GM23338 (cell line): ENCODE measurements at regions not wholly inside any gene's neighbourhood (a gene's known extent, or its start where the extent isn't known, plus 50 kb on each side); places are given as distances from the start of the nearest gene placed in this dataset.

ENCODE experiments used
- ATAC-seq: fragments of 200-7000 bp; cut with Tn5 transposase; 3 replicates; pipeline ENCODE4 v1.9.1; 2020
- DNase-seq: peaks from one replicate; pipeline ENCODE4 v3.0.0-alpha.2; 2015; ENCODE audit warnings: low spot score
- H2AFZ ChIP-seq: fragments of 200-600 bp; sonication (generic); 2 replicates; pipeline ENCODE4 v1.8.0; 2016; ENCODE audit warnings: antibody characterized with exemption, mild to moderate bottlenecking, moderate library complexity
- H3F3A ChIP-seq: fragments of 200-600 bp; sonication (generic); replicated peaks from 2 replicates; pipeline ENCODE4 v1.8.0; 2017; ENCODE audit warnings: antibody characterized with exemption, mixed run types, low read depth
- H3K27ac ChIP-seq: fragments of 200-600 bp; sonication (generic); 2 replicates; pipeline ENCODE4 v1.6.1; 2016; ENCODE audit warnings: low read depth
- H3K27me3 ChIP-seq: fragments of 200-600 bp; sonication (generic); 2 replicates; pipeline ENCODE4 v1.8.0; 2016; ENCODE audit warnings: mild to moderate bottlenecking, mixed run types, moderate library complexity; ENCODE audit not compliant: insufficient read depth
- H3K36me3 ChIP-seq: fragments of 200-600 bp; sonication (generic); 2 replicates; pipeline ENCODE4 v1.8.0; 2016; ENCODE audit warnings: mild to moderate bottlenecking; ENCODE audit not compliant: insufficient read depth
- H3K4me1 ChIP-seq: fragments of 200-600 bp; sonication (generic); 2 replicates; pipeline ENCODE4 v1.8.0; 2016; ENCODE audit warnings: mild to moderate bottlenecking, moderate library complexity; ENCODE audit not compliant: insufficient read depth
- H3K4me2 ChIP-seq: fragments of 200-600 bp; sonication (generic); 2 replicates; pipeline ENCODE4 v1.7.1; 2017; ENCODE audit warnings: mixed run types
- H3K4me3 ChIP-seq: fragments of 200-600 bp; sonication (generic); 2 replicates; pipeline ENCODE4 v1.6.1; 2016; ENCODE audit warnings: mixed run types
- H3K79me2 ChIP-seq: fragments of 200-600 bp; sonication (generic); replicated peaks from 2 replicates; pipeline ENCODE4 v1.8.0; 2017; ENCODE audit warnings: mild to moderate bottlenecking; ENCODE audit not compliant: insufficient read depth
- H3K9me2 ChIP-seq: fragments of 200-600 bp; sonication (generic); 2 replicates; pipeline ENCODE4 v1.8.0; 2017; ENCODE audit not compliant: insufficient read depth
- H4K20me1 ChIP-seq: fragments of 200-600 bp; sonication (generic); replicated peaks from 2 replicates; pipeline ENCODE4 v1.8.0; 2017; ENCODE audit warnings: mild to moderate bottlenecking; ENCODE audit not compliant: insufficient read depth
- H3K27ac Mint-ChIP-seq: 2 replicates; pipeline ENCODE4 v1.8.0; 2020; ENCODE audit warnings: inconsistent platforms, mild to moderate bottlenecking, moderate library complexity, mixed read lengths
- H3K27me3 Mint-ChIP-seq: 3 replicates; pipeline ENCODE4 v1.8.0; 2022; ENCODE audit warnings: low read depth, mild to moderate bottlenecking, moderate library complexity, mixed read lengths, inconsistent platforms; ENCODE audit not compliant: insufficient read depth, poor library complexity
- H3K36me3 Mint-ChIP-seq: 3 replicates; pipeline ENCODE4 v1.8.0; 2021; ENCODE audit warnings: low read depth, mild to moderate bottlenecking, inconsistent platforms, moderate library complexity, mixed read lengths
- H3K4me1 Mint-ChIP-seq: 3 replicates; pipeline ENCODE4 v1.8.0; 2020; ENCODE audit warnings: mild to moderate bottlenecking, inconsistent platforms, mixed read lengths
- H3K4me3 Mint-ChIP-seq: 3 replicates; pipeline ENCODE4 v1.8.0; 2021; ENCODE audit warnings: moderate library complexity, mild to moderate bottlenecking, inconsistent platforms, mixed read lengths
- H3K9me3 Mint-ChIP-seq: 3 replicates; pipeline ENCODE4 v1.8.0; 2020; ENCODE audit warnings: moderate library complexity, mild to moderate bottlenecking, inconsistent platforms, mixed read lengths
- CREB1 ChIP-seq: fragments of 250-450 bp; sonication (Bioruptor Pico); IDR thresholded peaks from 2 replicates; pipeline ENCODE4 v1.5.0; 2020; ENCODE audit warnings: low read depth, mild to moderate bottlenecking, moderate library complexity
- EZH2 ChIP-seq: fragments of 200-600 bp; sonication (generic); IDR thresholded peaks from one replicate; pipeline ENCODE4 v1.8.0; 2017; ENCODE audit warnings: antibody characterized with exemption, mild to moderate bottlenecking, low read depth; ENCODE audit not compliant: unreplicated experiment
- EZH2phosphoT487 ChIP-seq: fragments of 200-600 bp; sonication (generic); IDR thresholded peaks from one replicate; pipeline ENCODE4 v1.8.1; 2018; ENCODE audit warnings: antibody characterized with exemption; ENCODE audit not compliant: unreplicated experiment
- JUNB ChIP-seq: IDR thresholded peaks from one replicate; pipeline ENCODE4 v1.6.1; 2016; ENCODE audit warnings: antibody characterized with exemption; ENCODE audit not compliant: unreplicated experiment
- NANOG ChIP-seq: IDR thresholded peaks from 2 replicates; pipeline ENCODE4 v1.6.1; 2016; ENCODE audit warnings: antibody characterized with exemption, borderline replicate concordance
- POLR2AphosphoS5 ChIP-seq: IDR thresholded peaks from 2 replicates; pipeline ENCODE4 v1.6.1; 2016; ENCODE audit warnings: antibody characterized with exemption, low read depth
- STAT1 ChIP-seq: IDR thresholded peaks from one replicate; pipeline ENCODE4 v1.6.1; 2016; ENCODE audit warnings: antibody characterized with exemption; ENCODE audit not compliant: unreplicated experiment
- ZNF114 ChIP-seq: fragments of 250-450 bp; sonication (Bioruptor Pico); IDR thresholded peaks from 2 replicates; pipeline ENCODE4 v1.5.0; 2020; ENCODE audit warnings: mild to moderate bottlenecking, moderate library complexity
- ZNF331 ChIP-seq: fragments of 250-450 bp; sonication (Bioruptor Pico); IDR thresholded peaks from 2 replicates; pipeline ENCODE4 v1.5.0; 2020; ENCODE audit warnings: low read depth, mild to moderate bottlenecking, moderate library complexity
- TF ChIP-seq, protein P1 (sequence below): IDR thresholded peaks from one replicate; pipeline ENCODE4 v1.6.1; 2018; ENCODE audit warnings: antibody characterized with exemption; ENCODE audit not compliant: unreplicated experiment
- TF ChIP-seq, protein P2 (sequence below): IDR thresholded peaks from 2 replicates; pipeline ENCODE4 v1.6.1; 2016; ENCODE audit warnings: antibody characterized with exemption
- TF ChIP-seq, protein P3 (sequence below): fragments of 250-450 bp; sonication (Bioruptor Pico); IDR thresholded peaks from 2 replicates; pipeline ENCODE4 v1.5.0; 2020; ENCODE audit warnings: mild to moderate bottlenecking, moderate library complexity
- TF ChIP-seq, protein P4 (sequence below), 2 experiments: fragments of 200-600 bp in 1 of 2; sonication (generic) in 1 of 2; conservative IDR thresholded peaks; 2 replicates each; pipeline versions ENCODE4 v1.5.1 to v1.6.1; 2016 to 2017; ENCODE audit warnings: antibody characterized with exemption in 2 of 2, low read depth in 2 of 2, mild to moderate bottlenecking in 2 of 2, moderate library complexity in 1 of 2

DNA sequence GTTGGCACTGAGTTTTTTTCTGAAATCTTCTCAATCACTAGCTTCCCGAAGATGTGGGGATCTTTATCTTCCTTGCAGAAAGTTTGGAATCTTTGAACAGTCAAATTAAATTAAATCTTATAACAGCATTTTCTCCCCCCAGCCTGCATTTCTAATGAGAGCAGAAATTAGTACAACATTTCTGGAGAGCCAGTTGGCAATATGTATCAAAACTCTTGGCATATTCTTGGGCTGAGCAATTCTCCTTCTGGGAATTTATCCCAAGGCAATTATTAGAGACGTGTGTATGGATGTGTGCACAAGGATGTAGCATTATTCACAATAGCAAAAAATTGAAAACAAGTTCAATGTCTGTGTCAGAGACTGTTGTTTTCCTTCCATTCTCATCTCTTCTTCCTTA, 159.5 kb downstream of the OLFM4 start:
- Mint-ChIP-seq H3K27ac (no peak overlapping the region), H3K4me3 (no peak overlapping the region), H3K36me3 (no peaks in the 10 kb centered on the region), H3K4me1 (peaks cover 7% of the 10 kb centered on the region), H3K9me3 (peaks cover 4% of the 10 kb centered on the region; the same call in 1 of the 3 replicates), H3K27me3 (no peaks in the 10 kb centered on the region)
- no peaks in the 10 kb centered on the region for H3K4me1 ChIP-seq
- no peaks in the 10 kb centered on the region for H3K79me2 ChIP-seq
- no peak overlapping the region for H3K27ac ChIP-seq
- no peak overlapping the region for H3K4me3 ChIP-seq
- no peak overlapping the region for H2AFZ ChIP-seq
- no peak overlapping the region for H3K4me2 ChIP-seq
- H3F3A ChIP-seq, result no peaks in the 10 kb centered on the region
- H3K9me2 ChIP-seq, result peaks cover 7% of the 10 kb centered on the region
- no peaks in the 10 kb centered on the region for H3K36me3 ChIP-seq
- ATAC-seq (no peak), DNase-seq (no peak)
- no peaks in the 10 kb centered on the region for H4K20me1 ChIP-seq
- TF ChIP-seq ZNF331 (CRISPR knock-in tag) (no peak), EZH2 (no peak), ZNF114 (CRISPR knock-in tag) (no peak), POLR2AphosphoS5 (no peak), NANOG (no peak), JUNB (no peak), CREB1 (CRISPR knock-in tag) (no peak), STAT1 (no peak), EZH2phosphoT487 (no peak)
- TF ChIP-seq, protein P1, sequence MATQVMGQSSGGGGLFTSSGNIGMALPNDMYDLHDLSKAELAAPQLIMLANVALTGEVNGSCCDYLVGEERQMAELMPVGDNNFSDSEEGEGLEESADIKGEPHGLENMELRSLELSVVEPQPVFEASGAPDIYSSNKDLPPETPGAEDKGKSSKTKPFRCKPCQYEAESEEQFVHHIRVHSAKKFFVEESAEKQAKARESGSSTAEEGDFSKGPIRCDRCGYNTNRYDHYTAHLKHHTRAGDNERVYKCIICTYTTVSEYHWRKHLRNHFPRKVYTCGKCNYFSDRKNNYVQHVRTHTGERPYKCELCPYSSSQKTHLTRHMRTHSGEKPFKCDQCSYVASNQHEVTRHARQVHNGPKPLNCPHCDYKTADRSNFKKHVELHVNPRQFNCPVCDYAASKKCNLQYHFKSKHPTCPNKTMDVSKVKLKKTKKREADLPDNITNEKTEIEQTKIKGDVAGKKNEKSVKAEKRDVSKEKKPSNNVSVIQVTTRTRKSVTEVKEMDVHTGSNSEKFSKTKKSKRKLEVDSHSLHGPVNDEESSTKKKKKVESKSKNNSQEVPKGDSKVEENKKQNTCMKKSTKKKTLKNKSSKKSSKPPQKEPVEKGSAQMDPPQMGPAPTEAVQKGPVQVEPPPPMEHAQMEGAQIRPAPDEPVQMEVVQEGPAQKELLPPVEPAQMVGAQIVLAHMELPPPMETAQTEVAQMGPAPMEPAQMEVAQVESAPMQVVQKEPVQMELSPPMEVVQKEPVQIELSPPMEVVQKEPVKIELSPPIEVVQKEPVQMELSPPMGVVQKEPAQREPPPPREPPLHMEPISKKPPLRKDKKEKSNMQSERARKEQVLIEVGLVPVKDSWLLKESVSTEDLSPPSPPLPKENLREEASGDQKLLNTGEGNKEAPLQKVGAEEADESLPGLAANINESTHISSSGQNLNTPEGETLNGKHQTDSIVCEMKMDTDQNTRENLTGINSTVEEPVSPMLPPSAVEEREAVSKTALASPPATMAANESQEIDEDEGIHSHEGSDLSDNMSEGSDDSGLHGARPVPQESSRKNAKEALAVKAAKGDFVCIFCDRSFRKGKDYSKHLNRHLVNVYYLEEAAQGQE, result no peak
- TF ChIP-seq, protein P2, sequence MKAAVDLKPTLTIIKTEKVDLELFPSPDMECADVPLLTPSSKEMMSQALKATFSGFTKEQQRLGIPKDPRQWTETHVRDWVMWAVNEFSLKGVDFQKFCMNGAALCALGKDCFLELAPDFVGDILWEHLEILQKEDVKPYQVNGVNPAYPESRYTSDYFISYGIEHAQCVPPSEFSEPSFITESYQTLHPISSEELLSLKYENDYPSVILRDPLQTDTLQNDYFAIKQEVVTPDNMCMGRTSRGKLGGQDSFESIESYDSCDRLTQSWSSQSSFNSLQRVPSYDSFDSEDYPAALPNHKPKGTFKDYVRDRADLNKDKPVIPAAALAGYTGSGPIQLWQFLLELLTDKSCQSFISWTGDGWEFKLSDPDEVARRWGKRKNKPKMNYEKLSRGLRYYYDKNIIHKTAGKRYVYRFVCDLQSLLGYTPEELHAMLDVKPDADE, result no peak
- TF ChIP-seq, protein P3, sequence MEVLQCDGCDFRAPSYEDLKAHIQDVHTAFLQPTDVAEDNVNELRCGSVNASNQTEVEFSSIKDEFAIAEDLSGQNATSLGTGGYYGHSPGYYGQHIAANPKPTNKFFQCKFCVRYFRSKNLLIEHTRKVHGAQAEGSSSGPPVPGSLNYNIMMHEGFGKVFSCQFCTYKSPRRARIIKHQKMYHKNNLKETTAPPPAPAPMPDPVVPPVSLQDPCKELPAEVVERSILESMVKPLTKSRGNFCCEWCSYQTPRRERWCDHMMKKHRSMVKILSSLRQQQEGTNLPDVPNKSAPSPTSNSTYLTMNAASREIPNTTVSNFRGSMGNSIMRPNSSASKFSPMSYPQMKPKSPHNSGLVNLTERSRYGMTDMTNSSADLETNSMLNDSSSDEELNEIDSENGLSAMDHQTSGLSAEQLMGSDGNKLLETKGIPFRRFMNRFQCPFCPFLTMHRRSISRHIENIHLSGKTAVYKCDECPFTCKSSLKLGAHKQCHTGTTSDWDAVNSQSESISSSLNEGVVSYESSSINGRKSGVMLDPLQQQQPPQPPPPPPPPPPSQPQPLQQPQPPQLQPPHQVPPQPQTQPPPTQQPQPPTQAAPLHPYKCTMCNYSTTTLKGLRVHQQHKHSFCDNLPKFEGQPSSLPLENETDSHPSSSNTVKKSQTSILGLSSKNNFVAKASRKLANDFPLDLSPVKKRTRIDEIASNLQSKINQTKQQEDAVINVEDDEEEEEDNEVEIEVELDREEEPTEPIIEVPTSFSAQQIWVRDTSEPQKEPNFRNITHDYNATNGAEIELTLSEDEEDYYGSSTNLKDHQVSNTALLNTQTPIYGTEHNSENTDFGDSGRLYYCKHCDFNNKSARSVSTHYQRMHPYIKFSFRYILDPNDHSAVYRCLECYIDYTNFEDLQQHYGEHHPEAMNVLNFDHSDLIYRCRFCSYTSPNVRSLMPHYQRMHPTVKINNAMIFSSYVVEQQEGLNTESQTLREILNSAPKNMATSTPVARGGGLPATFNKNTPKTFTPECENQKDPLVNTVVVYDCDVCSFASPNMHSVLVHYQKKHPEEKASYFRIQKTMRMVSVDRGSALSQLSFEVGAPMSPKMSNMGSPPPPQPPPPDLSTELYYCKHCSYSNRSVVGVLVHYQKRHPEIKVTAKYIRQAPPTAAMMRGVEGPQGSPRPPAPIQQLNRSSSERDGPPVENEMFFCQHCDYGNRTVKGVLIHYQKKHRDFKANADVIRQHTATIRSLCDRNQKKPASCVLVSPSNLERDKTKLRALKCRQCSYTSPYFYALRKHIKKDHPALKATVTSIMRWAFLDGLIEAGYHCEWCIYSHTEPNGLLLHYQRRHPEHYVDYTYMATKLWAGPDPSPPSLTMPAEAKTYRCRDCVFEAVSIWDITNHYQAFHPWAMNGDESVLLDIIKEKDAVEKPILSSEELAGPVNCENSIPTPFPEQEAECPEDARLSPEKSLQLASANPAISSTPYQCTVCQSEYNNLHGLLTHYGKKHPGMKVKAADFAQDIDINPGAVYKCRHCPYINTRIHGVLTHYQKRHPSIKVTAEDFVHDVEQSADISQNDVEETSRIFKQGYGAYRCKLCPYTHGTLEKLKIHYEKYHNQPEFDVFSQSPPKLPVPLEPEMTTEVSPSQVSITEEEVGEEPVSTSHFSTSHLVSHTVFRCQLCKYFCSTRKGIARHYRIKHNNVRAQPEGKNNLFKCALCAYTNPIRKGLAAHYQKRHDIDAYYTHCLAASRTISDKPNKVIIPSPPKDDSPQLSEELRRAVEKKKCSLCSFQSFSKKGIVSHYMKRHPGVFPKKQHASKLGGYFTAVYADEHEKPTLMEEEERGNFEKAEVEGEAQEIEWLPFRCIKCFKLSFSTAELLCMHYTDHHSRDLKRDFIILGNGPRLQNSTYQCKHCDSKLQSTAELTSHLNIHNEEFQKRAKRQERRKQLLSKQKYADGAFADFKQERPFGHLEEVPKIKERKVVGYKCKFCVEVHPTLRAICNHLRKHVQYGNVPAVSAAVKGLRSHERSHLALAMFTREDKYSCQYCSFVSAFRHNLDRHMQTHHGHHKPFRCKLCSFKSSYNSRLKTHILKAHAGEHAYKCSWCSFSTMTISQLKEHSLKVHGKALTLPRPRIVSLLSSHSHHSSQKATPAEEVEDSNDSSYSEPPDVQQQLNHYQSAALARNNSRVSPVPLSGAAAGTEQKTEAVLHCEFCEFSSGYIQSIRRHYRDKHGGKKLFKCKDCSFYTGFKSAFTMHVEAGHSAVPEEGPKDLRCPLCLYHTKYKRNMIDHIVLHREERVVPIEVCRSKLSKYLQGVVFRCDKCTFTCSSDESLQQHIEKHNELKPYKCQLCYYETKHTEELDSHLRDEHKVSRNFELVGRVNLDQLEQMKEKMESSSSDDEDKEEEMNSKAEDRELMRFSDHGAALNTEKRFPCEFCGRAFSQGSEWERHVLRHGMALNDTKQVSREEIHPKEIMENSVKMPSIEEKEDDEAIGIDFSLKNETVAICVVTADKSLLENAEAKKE (CRISPR knock-in tag), result no peak
- TF ChIP-seq, protein P4, sequence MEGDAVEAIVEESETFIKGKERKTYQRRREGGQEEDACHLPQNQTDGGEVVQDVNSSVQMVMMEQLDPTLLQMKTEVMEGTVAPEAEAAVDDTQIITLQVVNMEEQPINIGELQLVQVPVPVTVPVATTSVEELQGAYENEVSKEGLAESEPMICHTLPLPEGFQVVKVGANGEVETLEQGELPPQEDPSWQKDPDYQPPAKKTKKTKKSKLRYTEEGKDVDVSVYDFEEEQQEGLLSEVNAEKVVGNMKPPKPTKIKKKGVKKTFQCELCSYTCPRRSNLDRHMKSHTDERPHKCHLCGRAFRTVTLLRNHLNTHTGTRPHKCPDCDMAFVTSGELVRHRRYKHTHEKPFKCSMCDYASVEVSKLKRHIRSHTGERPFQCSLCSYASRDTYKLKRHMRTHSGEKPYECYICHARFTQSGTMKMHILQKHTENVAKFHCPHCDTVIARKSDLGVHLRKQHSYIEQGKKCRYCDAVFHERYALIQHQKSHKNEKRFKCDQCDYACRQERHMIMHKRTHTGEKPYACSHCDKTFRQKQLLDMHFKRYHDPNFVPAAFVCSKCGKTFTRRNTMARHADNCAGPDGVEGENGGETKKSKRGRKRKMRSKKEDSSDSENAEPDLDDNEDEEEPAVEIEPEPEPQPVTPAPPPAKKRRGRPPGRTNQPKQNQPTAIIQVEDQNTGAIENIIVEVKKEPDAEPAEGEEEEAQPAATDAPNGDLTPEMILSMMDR (conservative IDR thresholded peaks at IDR 0.05; ENCODE audit: low read depth in 2 of 2), result no peak
- no peaks in the 10 kb centered on the region for H3K27me3 ChIP-seq
